IMR-90 (cell line): ENCODE measurements at regions not wholly inside any gene's neighbourhood (a gene's known extent, or its start where the extent isn't known, plus 50 kb on each side); places are given as distances from the start of the nearest gene placed in this dataset.

Source experiments
- CHD1 ChIP-seq: IDR thresholded peaks from 2 replicates; pipeline ENCODE4 v1.6.1; 2012; ENCODE audit warnings: low read depth, low read length, improper control_type of control experiment
- POLR2A ChIP-seq: IDR thresholded peaks from 2 replicates; pipeline ENCODE4 v1.6.1; 2012; ENCODE audit warnings: mild to moderate bottlenecking, low read depth, low read length

DNA sequence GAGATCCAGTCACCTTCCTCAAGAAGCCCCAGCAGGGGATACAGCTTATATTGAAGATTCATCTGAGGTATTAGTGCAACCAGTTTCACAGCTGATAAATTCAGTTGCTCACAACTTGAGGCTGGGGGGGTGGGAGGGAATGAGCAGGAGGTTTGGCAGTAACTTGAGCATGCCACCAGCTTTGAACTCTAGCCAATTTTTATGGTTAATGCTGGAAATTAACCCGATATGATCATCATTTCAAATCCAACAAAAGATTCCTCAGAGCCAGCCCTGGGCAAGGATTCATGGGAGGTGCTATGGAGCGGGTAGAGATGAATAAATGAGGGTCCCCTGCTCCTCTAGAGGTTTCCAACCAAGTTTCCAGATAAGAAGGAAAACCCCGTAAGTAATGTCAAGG lies 73.1 kb upstream of the HES1 start:
- TF ChIP-seq POLR2A (no peak), CHD1 (no peak)
